Cardiac fibroblast (primary cell): ENCODE measurements at regions not wholly inside any gene's neighbourhood (a gene's known extent, or its start where the extent isn't known, plus 50 kb on each side); places are given as distances from the start of the nearest gene placed in this dataset.

Source experiments
- DNase-seq, 2 donors: peaks; one replicate each; pipeline versions ENCODE4 v3.0.0 to v3.0.0-alpha.2; 2010; ENCODE audit warnings: low read depth in 2 of 2
- H3K4me3 ChIP-seq, 2 donors: replicated peaks in 1 of 2; 1 replicate in 1 of 2; 2 replicates in 1 of 2; pipeline ENCODE4 v1.5.1; 2011; ENCODE audit warnings: low read depth in 2 of 2, low read length in 2 of 2, mild to moderate bottlenecking in 2 of 2, moderate library complexity in 1 of 2
- CTCF ChIP-seq: IDR thresholded peaks from one replicate; pipeline ENCODE4 v1.5.1; 2011; ENCODE audit warnings: low read depth, mild to moderate bottlenecking, low read length, inconsistent platforms

GRCh38 chr18:34050661-34051060 lies 174.1 kb downstream of the NOL4 start:
- no peak for TF ChIP-seq CTCF
- H3K4me3 ChIP-seq = no peak overlapping the region
- DNase-seq = no peak

- no peak for TF ChIP-seq CTCF
- no peak overlapping the region for H3K4me3 ChIP-seq
- no peak for DNase-seq
These were observed 175.2 kb downstream of the NOL4 start for GRCh38 chr18:34049511-34049910.

- no peak for TF ChIP-seq CTCF
- no peak overlapping the region for H3K4me3 ChIP-seq
These were observed 176.3 kb downstream of the NOL4 start for GRCh38 chr18:34048423-34048822.

GRCh38 chr18:34042423-34043146 lies 182.1 kb downstream of the NOL4 start:
- no peak for DNase-seq
- no peak overlapping the region for H3K4me3 ChIP-seq
- TF ChIP-seq CTCF = no peak

More at GRCh38 chr18:34048423-34048822, 176.3 kb downstream of the NOL4 start:
- DNase-seq = no peak

- TF ChIP-seq CTCF = no peak
- H3K4me3 ChIP-seq = no peak overlapping the region
- DNase-seq = no peak
These were observed 185.1 kb downstream of the NOL4 start for GRCh38 chr18:34039611-34040010.

GRCh38 chr18:34039201-34039600 lies 185.5 kb downstream of the NOL4 start:
- no peak for TF ChIP-seq CTCF
- no peak for DNase-seq
- no peak overlapping the region for H3K4me3 ChIP-seq

- DNase-seq = no peak
- no peak for TF ChIP-seq CTCF
- no peak overlapping the region for H3K4me3 ChIP-seq
These were observed 186.6 kb downstream of the NOL4 start for GRCh38 chr18:34038086-34038485.
